Cardiac septum (tissue), 1 donor: ENCODE measurements at regions not wholly inside any gene's neighbourhood (a gene's known extent, or its start where the extent isn't known, plus 50 kb on each side); places are given as distances from the start of the nearest gene placed in this dataset.

Experiments used
- DNase-seq: peaks from one replicate; pipeline ENCODE4 v3.0.0-alpha.2; 2020; ENCODE audit warnings: low spot score
- intact Hi-C: fragments of 100-400 bp; cut with DNase I; formaldehyde crosslinking; loops from one replicate; pipeline ENCODE4 v1.14.0; 2022
- donor health status: DM: no; HTN: no; CAD: no.

DNA sequence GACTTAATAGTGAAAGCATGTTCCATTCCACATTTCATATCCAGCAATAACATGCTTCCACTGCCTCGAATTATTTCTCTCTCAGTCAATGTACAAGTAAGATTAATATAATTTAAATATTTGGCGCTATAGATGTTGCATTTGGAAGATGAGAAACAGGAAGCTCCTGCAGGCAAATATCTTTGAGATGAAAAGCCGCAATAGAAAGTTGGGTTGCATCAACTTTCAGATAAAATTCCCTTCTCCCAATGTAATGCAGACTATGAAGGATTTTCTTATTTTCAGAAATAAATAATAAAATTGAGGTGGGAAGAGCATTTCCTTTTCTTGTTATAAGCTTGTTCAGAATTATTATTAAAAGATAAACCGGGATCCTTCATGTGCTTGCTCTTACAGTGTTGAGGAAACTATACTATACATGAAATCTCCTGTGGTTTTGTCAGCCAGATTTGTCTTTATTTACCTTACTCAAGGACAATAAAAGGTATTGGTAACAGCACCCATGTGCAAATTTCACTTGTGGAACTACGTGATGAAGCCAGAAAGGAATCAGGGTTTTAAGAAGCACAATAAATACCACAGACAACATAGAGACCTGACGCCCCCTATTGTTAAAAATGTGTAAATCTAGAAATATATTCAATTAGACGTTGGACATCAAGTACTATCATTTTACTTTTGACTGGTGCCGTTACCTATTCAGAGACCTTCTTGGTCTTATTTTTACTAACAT, 307.0 kb downstream of the ARPP21 start:
- intact Hi-C loops, result no loop called here
- DNase-seq, result no peak

DNA sequence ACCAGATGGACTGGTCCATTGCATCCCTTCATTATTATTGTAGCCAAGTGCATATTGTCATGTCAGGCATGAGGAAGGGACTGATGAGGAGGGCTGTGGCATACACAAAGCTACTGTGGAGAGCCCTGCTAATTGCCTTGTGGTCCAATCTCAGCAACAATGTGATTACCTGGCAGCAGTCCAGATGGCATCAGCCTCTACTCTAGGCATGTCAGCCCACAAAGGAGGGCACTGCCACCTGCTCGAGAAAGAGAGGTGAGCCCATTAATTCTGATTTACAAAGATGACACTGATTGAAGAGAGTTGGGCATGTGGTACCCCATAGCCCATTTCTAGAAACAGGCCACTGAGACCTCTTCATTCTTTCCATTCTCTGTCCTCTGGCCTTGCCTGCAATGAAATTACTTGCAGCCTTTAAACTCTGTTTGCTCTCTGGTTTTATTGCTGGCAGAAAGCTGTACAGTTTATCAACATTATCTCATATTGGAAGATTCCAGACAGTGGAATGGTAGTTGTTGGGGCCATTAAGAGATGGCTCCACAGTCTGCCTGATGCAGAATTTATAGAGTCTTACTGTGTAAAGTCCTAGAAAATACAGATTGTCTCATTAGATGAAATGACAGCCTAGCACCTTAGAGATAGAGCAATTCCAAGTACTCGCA, 307.7 kb downstream of the ARPP21 start:
- intact Hi-C loops, result no loop called here

DNA sequence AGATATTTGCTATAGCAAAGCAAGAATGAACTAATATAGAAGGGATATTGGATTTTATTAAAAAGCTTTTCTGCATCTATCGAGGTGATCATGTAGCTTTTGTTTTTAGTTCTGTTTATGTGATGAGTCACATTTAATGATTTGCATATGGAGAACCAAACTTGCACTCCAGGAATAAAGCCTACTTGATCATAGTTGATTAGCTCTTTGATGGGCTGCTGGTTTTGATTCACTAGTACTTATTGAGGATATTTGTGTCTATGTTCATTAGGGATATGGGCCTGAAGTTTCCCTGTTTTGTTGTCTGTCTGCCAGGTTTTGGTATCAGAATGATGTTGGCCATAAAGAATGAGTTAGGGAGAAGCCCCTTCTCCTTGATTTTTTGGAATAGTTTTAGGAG, 310.7 kb downstream of the ARPP21 start:
- intact Hi-C loops, result no loop called here
- DNase-seq, result no peak

More for the DNA sequence above, 307.7 kb downstream of the ARPP21 start:
- no peak for DNase-seq

DNA sequence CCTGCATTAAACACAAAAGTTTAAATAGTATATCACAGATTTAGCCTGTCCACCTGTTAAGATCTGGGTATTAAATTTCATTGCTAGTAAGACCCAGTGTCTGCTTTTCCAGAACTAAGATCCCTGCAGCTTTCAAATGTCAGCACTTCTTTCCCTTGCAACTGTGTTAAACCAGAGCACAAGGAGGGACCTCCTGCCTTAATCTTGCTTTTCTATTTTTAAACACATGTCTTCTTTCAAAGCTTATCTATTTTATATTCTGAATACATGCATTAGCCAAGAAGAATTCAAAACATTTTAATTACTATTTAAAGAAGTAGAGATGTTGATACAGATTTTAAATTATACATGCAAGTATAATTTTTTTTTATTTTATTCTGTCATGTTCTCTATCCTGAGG, 315.1 kb downstream of the ARPP21 start:
- intact Hi-C loops, result no loop called here
- DNase-seq, result no peak

DNA sequence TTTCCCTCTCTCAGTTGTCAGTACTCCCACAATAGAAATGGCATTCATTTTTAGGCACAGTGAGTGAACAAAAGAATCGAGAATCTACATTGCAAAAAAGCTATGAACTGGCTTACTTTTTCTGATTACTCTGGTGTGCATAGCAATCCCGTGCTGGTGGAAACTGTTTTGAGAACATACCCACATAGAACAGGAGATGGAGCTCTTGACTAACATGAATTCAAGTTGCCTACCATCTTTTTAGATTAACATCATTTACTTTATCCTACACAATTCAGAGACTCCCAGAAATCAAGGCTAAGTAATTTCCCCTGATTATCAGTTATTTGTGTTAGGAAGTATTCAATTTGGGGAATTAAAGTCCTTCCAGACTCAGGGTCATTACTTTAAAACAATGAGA, 326.6 kb downstream of the ARPP21 start:
- no peak for DNase-seq
- intact Hi-C loops, result loop anchor here (2.0 kb wide), 1 partner anchor 735 kb away; no protein-coding TSS in a partner anchor

DNA sequence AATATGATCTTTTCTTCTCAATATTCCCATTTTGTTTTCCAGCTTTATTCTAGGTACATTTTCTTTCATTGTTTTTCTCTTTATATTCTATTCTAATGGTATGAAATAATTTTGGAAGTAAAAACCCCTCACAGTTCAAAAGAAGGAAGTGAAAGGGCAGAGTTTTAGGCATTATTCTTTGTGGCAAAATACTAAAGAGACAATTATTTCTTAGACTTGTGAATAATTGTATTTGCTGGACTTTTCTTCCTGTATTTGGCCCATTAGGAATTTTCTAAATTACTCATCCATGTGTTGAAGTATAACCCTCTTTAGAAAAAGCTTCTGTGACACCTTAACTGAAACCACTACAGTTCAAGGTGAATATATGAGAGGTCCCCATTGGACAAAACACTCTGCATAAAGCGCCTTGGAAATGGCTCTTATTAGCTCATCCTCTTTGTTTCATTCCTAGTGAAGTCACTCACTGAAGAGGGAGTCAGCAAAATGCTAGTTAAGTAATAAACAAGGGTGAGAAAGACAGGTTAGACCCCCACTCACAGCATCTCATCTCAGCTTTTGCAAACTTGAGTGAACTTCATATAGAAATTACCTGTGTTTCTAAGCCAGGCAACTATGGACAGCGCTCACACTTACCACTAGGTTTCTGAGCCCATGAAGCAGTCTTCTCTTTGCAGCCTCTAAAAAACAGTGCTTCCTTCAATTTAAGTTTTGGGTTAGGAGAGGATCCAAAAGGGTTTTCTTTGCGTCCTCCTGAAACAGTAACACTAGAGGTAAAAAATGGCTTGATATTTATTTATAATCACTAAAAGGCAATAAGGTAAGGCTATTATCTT, 327.5 kb downstream of the ARPP21 start:
- intact Hi-C loops, result no loop called here
- no peak for DNase-seq

DNA sequence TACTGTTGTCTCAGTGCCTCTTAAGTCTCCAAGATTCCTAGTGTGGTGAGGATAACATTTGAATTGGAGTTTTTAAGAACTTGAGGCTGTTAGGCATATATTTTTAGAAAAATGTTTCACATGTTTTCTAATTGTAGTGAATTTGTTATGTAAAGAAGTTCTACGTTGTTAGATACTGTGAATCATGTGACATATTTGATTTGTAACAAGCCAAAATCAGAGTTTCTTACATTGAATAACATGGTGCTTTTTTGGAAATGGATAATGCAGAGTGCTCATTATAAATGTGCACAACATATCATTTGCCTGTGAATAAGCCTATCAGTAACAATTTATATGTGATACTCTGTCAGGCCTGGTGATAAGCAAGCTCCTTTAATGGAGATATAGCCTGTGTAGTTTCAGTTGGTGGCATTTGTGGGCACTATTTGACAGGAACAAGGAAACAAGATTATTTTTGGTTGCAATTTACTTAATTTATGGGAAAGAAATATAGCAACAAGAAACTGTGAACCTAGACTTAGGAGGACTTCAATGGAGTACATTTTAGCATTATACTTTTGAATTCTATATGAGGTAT, 328.8 kb downstream of the ARPP21 start:
- intact Hi-C loops, result no loop called here
- DNase-seq, result no peak

DNA sequence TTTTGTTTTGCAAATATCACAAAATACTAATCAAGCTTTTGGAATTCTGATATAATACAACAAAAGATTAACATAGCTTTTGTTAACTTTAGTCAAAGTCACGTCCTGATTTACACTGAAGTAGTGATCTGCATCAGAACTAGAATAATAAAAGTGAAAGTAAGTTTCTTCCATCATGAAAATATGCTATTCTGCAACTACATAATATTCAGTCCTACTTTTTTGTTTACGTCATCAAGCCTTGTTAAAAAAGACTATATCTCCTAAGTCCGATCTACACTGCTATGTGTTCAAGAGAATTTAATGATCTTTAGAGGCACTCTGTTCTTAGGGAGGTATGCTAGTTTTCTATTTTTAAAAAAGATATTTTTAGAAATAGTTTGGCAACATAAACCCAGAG, 330.1 kb downstream of the ARPP21 start:
- intact Hi-C loops, result no loop called here
- no peak for DNase-seq

DNA sequence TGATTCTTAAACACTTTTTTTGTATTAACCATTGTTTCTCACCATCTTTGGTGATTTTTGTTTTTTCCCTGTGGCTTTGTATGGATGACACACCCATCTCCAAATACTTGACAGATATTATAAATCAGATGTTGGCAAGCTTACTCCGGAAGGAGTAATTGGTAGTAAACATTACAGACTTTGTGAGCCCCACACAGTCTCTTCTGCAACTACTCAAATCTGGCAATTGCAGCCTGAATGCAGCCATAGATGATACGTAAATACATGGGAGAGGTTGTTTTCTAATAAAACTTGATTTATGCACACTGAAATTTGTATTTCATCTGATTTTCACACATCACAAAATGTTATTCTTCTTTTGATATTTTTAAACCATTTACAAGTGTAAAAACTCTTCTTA, 331.5 kb downstream of the ARPP21 start:
- no peak for DNase-seq
- intact Hi-C loops, result no loop called here

DNA sequence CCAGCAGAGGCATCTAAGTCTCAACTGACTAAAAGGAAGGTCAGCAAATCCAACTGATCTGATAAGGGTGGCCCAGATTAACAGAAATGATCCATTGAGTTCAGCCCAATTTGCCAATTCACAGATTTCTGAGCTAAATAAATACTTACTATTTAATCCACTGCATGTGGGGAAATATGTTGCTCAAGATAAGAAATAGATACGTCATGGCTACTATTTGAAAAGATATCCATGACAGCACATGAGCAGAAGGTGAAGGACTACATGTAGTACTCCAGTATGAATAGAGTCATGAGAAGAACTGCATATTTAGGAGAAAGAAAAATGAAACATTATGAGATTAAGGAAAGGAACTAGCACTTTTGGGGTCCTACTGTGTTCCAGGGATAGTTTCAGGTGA, 332.4 kb downstream of the ARPP21 start:
- intact Hi-C loops, result no loop called here
- no peak for DNase-seq

DNA sequence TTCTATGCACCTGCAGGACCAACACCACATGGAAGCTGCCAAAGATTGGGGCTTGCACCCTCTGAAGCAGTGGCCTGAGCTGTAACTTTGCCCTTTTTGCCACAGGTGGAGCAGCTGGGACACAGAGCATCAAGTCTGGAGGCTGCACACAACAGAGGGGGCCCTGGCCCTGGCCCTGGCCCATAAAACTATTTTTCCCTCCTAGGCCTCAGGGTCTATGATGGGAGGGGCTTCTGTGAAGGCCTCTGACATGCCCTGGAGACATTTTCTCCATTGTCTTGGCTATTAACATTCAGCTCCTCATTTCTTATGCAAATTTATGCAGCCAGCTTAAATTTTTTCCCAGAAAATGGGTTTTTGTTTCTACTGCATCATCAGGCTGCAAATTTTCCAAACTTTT, 335.5 kb downstream of the ARPP21 start:
- intact Hi-C loops, result no loop called here
- DNase-seq, result no peak

DNA sequence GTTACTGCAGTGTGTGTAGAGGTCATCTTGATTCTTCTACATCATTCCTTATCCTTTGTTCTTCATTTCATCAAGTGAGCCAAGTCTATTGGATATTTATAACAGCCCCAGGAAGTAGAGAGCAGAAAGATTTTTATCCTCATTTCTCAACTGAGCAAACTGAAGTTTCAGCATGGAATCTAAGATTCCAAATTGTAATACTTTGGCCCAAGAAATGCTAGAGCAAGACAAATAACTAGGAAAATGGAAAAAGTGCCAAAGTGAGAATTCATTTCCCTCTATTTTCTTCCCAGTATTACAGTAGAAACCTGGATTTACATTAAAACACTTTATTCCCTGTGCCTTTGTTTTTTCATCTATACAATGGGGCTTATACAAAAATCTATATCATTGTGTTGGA, 346.8 kb downstream of the ARPP21 start:
- intact Hi-C loops, result no loop called here
- DNase-seq, result no peak

DNA sequence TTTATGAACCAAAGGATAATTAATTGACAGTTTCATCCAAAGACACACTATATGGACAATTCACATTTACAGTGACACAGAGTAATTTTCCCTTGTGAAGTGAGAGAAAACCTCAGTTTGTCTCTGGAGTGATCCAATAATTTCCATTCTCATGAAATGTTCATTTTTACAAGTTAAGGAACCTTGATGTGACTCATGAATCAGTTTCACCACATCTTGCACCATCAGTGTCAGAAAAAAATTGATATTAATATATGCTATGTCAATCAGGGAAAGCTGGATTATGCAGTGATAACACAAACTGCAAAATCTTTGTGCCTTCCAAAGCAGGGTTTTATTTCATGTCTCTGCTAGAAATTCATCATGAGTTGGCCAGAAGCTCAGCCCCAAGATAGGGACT, 348.1 kb downstream of the ARPP21 start:
- intact Hi-C loops, result no loop called here
- DNase-seq, result no peak

DNA sequence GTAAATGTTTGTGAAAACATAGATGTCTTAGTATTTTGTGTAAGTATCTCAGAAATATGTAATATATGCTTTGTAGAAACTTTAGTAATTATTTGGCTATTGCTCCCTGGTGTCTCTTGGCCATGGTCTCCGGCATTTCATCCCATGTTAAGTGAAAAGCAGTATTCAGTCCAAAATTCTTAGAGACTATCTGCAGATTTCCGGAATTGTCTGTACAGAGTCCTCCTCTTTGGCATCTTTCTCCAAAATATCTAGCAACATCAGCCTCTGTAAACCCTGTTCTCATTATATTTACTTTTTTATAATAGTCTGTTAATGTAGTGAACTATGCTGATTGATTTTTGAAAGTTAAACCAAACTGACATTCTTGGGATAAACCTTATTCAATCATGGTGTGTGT, 352.7 kb downstream of the ARPP21 start:
- intact Hi-C loops, result no loop called here
- no peak for DNase-seq

DNA sequence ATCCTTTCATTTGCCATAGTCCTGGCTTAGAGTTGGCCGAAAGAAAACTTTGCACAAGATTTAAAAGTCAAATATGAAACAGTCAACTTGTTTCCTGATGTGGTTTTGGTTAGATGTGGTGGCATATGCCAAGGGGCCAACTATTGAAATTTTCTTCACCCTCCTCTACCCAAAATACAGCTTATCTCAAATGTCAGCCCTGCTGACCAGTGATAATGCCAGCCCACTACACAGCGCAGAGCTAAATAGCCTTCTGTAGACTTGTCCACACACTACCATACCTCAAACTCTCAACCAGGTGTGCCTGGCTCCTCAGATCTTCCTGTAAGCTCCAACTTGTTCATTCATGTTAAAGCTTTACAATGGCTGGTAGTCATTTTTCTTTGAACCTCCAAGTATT, 368.5 kb upstream of the STAC start:
- intact Hi-C loops, result no loop called here
- DNase-seq, result no peak

DNA sequence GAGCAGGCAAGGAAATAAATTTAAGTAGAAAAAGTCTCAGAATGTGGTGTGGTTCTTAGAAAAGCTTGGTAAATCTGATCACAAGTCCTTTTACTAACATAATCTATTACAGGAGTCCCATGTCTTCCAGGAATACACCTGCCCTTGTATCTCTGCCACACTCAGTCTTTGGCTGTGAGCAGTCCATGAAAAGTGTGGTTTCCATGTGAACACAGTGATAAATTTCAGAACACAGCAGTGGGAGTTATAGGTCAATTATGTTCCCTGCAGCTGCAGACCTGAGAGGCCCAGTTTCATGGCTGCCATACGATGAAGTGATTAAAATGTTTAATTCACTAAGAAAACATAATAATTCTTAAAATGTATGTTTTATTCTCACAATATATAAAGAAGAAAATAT, 366.9 kb upstream of the STAC start:
- DNase-seq, result no peak
- intact Hi-C loops, result no loop called here

DNA sequence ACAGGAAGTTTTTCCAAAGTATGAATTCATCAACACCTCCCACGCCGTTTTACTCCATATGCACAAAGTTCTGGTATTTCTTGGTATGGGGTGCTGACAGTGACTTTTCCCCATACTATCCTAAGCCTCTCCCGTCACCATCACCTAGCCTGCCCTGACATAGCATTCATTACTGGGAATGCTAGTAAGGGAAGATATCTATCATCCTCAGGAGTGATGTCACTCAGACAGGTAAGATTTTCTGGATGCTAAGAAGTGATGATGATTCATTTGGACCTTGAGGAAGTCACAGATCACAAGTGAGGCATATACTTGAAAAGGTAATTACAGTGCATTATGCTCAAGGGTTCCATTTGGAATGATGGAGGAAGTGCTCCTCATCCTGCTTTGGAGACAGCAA, 355.1 kb upstream of the STAC start:
- intact Hi-C loops, result no loop called here
- no peak for DNase-seq

DNA sequence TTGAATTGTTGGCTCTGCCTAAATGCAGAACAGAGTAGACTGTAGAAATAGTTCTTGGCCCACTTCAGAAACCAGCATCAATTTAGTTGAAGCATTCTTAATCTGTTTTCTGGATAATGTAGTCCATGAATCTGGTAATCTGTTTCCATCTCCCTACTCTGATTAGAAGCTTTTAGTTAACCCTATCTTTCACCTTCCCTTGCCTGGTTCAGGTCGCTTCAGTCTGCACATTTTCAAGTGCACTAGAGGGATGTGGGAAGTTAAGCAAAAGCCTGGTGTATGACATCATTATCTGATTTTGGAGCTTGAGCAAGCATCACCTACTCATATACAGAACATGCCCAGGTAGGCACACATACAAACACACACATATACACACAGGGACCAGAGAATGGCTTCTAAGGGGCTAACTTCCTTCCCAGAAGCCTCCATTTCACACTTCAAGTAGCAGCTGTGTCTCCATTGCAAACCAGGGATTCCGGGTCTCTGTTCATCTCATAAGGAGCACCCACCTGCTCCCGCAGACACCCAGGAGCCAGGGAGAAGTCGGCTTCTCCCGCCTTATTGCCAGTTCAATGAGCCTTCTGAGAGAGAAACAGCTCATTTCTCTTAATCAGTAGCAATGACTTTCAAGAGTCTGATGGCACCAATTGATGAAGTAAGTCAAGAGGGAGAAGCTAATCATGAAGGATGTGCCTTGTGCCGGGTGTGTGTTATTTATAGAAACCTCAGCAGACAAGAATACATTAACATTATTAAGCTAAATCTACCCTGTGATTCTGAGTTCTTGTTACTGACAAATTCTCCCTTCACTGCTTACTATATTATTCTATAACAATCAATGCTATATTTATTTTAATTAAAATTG, 347.9 kb upstream of the STAC start:
- DNase-seq, result no peak
- intact Hi-C loops, result no loop called here

DNA sequence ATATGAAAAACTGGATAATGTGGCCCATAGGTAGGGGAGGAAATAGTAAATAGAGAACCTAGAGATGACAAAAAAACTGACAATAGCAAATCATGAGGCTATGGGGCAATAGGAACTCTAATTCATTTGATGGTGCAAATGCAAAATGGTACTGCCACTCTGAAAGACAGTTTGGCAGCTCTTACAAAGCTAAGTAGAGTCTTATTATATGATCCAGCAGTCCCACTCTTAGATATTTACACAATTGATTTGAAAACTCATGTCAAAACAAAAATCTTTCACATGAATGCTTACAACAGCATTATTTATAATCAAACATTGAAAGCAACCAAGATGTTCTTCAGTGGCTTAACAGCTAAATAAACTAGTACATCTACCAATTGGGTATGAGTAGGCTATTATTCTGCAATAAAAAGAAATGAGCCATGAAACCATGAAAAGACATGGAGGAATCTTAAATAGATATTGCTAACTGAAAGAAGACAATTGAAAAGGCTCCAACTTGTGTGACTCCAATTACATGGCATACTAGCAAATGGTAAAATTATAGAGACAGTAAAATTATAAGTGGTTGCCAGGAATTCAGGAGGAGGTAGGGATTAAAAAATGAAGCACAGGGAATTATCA, 321.8 kb upstream of the STAC start:
- DNase-seq, result no peak
- intact Hi-C loops, result no loop called here
